GM21528 (cell line): ENCODE measurements at regions not wholly inside any gene's neighbourhood (a gene's known extent, or its start where the extent isn't known, plus 50 kb on each side); places are given as distances from the start of the nearest gene placed in this dataset.
"Not testable (repeated sequence)": the region's sequence is repeated elsewhere in the genome, so short reads cannot be mapped to it uniquely, and the experiment has no call there.

Experiments
- ATAC-seq: cut with Tn5 transposase; IDR thresholded peaks from one replicate; pipeline ENCODE4 v1.9.1; 2021; ENCODE audit warnings: mild to moderate bottlenecking, moderate library complexity; ENCODE audit not compliant: unreplicated experiment, low FRiP score

DNA sequence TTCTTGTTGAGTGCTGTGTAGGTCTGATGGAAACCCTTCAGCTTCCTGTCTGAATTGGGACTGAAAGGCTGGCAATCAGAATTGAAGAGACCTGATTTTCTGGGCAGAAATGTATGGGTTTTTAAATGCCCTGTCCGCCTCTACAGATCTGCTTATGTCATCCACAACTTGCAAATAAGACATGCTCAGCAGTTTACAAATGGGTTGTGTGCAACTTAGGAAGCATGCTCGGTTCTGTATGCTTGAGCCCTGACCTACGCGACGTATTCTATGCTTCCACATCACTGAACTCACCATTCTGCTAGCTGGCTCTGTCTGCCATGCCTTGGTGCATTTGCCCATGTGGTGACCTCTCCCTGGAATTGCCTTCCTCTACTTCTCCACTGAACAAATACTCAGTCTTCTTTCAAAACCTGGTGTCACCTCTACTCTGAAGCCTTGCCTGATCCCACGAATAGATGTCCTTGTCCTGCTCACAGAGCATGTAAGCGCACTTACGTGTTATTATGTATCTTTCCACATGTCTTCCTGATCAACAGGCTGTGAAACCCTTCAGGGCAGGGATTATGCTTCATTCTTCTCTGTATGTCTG is 194.2 kb downstream of the ERCC6L2 start:
- no peak for ATAC-seq

DNA sequence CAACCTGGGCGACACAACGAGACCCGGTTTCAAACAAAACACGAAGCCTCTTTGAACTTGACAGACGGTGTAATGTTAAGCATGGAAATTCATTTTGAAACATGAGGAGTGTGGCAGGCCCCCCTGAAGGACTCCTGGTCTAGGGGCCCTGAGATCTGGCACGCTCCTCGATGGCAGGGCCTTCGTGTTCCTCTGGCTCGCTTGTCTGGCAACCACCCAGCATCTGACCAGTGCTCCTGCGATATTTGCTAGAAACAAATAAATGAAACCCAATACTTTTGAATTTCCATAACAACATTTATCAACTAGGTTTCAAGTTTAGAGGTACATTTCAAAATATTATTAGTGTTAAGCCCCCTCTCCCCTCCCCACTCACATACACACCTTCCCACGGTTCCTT is 193.0 kb downstream of the ERCC6L2 start:
- ATAC-seq: no peak

DNA sequence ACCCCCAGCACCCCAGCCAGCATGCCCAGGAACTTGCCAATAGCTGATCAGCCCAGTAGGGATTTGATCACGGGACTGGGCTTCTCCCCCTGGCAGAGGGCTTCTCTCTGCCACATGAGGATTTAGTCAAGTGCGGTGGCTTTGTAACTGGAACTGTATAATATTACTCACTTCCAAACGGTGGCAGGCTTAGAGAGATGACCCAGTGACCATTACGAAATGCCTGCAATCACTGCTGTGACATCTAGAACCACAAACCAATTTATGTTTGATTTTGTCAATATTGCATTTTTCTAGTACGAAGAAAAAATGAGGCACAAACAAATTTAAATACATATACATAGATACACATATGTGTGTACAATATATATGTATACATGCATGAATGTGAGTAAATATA is 192.1 kb downstream of the ERCC6L2 start:
- ATAC-seq: no peak

DNA sequence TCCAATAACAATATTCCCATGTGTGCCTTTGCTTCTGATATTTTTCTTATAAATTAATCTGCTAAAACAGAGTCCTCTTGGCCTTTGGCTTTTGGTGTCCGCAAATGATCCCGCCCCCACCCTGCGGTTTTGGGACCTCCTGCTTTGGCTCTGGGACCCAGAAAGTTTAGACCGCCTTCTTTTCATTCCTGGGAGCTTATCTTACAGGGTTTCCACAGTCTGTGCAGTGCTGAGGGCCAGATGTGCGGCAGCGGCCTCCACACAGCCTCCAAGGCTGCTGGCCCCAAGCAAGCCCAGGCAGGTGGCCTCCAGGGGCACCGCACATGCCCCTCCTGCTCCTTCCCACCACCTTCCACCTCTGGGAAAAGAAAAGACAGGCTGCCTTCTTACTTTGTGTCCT is 191.5 kb downstream of the ERCC6L2 start:
- no peak for ATAC-seq

DNA sequence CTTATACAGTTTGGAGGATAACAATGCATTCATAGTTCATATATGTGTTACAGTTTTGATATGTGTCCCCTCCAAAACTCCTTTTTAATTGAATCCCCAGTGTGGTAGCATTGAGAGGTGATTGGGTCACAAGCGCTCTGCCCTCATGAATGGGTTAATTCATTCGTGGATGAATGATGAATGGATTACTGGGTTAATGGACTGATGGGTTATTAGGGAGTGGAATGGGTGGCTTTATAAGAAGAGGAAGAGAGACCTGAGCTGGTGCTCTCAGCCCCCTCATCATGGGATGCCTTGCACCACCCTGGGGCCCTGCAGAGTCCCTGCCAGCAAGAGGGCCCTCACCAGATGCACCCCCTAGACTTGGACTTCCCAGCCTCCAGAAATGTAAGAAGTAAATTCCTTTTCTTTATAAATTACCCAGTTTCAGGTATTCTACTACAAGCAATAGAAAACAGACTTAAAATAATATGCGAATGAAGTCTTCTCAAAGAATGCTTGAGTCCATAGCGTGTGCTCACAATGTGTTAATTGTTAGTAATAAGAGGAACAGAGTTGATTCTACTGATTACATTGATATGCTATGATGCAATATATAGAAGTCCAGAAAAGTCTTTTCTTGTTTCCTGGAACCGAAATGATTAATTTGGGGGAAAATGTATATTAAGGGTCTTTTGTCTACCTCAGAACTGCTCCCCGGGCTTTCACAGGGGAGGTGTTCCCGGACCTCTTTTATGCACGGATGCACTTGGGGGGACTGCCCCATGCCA is 190.2 kb downstream of the ERCC6L2 start:
- no peak for ATAC-seq

DNA sequence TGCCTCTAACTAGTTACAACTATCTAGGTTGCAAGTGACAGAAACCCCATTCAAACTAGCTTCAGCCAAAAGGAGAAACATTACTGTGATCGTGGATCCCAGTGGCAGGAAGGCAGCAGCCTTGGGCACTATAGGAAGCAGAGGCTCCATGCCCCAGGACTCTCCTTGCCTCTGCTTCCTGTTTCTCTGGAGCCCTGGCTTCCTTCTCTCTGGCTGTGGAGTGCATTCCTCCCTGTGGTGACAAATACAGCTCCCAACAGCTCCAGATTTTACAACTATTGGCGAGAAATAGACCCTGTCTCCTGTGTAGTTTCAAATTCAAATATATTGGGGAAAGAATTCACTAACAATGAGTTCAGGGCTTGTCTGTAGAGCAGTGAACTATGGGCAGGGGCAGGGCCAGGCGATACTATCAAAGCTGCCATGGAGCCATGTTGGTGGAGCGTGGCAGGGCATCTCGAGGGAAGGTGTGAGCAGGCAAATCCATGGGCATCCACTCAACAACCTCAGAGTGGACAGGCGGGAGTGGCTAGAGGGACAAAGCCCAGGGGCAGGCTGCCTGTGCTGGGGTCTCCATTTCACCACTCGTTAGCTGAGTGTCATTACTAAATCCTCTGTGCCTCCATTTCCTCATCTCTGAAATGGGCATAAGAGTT is 189.5 kb downstream of the ERCC6L2 start:
- ATAC-seq: no peak

DNA sequence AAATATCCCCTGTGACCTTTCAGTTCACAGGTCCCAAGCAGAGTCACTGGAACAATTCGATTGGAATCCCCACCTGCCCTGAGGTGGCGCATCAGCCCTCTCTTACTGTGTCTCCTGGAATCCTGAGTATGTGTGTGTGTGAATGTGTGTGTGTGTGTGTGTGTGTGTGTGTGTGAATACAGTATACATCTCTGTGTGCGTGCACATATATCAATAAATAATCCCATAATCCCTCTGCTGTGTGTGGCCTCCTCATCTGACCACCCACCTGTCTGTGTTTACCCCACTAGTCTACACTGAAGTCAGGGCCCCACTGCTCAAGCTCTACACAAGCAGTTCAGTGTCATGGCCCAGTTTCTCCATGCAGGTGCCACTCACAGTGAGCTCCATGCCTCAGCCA is 187.4 kb downstream of the ERCC6L2 start:
- ATAC-seq: no peak

DNA sequence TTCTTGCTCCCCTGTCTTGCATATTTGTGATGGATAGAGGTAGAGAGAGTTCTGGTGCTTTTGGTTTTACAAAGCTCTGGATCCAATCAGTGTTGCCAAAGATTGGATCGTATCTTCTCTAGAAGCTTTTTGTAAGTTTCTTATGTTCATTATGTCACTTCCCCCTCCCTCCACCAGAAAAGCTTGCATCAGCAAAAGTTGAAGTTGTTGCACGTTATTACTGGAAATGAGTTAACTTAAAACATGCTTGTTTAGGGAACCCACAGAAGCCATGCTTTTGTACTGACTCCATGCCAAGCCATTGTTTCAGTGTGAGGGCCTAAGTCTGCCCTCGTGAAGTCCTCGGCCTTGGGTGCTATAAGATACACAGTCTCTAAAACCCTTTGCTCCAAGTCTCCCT is 186.5 kb downstream of the ERCC6L2 start:
- no peak for ATAC-seq

DNA sequence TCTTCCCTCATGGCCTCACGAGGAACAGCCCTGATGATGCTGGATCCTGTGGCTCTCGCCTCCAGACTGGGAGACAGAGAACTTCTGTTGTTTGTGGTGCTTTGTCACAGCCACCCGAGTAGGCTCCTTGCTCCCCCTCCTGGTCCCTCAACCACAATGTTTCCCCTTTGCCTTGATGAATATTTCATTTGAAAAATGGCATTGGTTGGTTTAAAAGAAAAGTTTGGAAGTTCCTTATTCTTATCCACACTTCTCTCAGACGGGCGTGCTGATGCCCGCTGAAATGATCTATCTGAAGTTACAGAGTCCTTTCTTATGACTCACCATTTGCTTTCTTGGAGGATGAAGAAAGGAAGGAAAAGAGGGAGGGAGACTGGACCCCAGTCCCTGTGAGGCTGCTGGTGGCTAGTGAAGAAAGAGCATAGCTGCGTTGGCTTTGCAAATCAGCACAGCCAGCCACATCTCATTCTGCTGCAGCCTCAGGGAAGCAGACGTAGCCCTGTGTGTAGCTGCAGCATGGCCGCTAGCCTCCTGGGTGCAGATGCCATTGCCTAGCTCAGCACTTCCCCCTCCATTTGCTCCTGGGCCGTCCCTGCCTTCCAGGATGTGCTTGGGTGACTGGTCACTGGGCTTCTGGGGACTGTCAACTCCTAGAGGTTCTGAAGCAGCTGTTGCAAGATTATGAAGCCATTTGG is 185.9 kb downstream of the ERCC6L2 start:
- ATAC-seq: no peak

DNA sequence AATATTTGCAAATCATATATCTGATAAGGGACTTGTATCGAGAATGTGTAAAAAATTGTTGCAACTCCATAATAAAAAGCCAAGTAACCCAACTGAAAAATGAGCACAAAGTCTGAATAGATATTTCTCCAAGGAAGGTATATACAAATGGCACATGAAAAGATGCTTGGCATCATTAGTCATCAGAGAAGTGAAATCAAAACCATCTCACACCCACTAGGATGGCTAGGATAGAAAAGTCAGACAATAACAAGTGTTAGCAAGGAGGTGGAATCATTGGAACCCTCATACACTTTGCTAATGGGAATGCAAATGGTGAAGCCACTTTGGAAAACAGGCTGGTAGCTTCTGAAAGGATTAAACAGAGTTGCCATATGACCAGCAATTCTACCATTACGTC is 182.7 kb downstream of the ERCC6L2 start:
- no peak for ATAC-seq

DNA sequence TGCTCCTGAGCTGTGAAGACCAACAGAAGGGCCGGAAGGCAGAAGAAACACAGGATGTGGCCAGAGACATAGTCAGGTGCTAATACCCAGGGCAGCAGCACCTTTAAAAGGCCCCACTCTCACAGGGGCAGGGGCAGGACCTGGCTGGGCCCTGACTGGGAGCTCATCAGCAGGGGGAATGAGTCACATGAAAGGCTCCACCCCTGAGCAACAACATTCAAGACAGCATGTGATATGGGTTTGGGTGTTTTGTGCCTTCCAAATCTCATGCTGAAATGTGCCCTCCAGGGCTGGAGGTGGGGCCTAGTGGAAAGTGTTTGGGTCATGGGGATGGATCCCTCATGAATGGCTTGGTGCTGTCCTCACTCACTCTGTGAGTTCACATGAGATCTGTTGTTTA is 181.7 kb downstream of the ERCC6L2 start:
- ATAC-seq: no peak

DNA sequence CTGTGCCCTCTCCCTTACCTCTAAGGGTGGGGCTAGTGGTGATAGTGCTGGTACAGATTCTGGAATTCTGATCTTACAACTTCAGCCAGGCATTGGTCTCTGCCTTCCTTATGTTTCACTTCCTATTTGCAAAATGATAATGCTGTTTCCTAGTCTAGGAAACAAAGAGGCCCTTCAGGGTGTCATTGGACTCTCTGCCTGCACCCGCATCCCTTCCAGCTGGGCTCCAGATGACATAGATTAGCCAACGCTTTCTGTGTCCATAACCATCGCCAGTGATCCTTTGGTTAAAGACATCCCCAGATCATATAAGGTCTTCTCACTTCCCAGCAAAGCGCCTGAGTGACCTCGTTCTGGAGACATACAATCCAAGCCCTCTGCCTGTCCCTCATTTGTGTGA is 180.7 kb downstream of the ERCC6L2 start:
- no peak for ATAC-seq

DNA sequence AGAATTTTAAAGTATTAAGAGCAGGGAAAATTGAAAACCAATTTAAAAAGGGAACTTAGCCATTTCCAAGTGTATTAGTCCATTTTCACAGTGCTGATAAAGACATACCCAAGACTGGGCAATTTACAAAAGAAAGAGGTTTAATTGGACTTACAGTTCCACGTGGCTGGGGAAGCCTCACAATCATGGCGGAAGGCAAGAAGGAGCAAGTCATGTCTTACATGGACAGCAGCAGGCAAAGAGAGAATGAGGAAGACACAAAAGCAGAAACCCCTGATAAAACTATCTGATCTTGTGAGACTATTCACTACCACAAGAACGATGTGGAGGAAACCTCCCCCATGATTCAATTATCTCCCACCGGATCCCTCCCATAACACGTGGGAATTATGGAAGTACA is 178.8 kb downstream of the ERCC6L2 start:
- ATAC-seq: not testable (repeated sequence)

DNA sequence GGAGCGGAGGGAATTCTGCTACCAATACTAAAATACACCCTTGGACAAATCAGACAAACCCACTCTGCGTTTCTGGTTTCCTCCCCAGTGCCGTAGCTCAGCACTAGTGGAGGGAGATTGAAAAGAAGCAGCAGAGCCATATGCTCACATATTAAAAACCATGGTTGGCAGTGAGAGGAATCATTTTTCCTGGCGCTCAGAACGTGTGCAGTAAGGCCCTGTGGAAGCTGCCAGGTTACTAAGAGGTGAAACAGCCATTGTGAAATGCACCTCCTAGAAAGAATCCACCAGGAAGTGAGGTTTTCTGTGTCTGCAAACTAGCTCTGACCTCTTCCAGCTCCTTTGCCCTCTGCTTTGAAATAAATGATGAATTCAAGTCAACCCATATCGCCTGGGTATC is 177.2 kb downstream of the ERCC6L2 start:
- ATAC-seq: no peak

DNA sequence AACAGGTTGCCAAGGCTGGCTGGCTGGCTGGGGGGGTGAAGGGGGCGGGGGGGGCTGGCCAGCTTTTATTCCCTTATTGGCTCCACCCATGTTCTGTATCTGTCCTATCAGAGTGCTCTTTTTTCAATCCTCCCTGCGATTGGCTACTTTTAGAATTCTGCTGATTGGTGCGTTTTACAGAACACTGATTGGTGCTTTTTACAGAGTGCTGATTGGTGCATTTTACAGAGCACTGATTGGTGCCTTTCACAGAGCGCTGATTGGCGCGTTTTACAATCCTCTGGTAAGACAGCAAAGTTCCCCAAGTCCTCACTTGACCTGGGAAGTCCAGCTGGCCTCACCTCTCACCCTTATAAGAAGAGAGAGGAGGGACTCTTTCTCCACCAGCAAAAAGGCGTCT is 175.9 kb downstream of the ERCC6L2 start:
- no peak for ATAC-seq

DNA sequence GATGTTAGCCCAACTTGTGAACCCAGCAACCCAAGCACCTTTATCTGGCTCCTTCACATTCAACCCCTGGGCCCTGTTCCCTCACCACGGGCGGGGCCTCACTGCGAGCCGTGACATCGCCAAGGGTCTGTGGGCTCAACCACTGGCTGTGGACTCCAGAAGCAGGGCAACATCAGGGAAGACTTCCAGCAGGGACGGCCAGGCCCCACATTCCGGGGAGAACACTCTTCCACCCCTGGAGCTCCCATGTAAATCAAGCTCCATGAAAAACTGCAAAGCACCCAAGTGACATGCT is 175.3 kb downstream of the ERCC6L2 start:
- no peak for ATAC-seq

DNA sequence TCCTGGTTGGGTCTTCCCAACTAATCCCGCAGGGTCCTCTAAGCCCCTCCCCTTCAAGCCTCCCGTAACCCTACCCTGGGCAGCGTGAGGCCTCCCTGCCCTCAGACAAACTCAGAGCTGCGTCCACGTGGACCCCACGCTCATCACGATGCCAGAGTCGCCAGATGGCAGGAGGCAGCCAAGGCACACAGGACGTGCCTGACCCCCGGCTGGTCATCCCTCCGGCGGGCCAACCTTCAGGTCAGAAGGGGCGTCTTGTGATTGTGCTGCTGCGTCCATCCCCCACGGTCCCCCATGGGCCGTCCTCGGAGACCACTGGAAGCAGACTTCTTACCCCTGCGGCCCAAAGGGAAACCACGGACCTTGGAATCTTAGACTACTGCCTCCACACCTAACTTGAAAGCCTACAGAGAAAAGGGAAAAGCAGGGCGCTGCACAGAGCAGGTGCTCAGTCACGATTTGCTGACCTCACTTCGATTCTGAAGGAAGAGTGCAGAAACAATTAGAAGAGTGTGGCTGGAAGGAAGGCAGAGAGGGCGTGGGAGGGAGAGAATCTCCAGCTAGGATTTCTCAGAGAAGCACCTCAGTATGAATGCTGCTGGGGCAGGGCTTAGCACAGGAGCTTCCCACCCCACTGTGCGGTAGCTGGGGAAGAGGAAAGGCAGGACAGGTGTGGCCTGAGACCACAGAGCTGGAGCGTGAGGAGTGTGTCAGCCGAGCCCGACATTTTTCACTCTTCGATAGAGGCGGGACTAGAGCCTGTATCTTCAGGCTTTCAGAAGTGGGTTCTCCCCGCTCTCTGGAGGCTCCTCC is 174.8 kb downstream of the ERCC6L2 start:
- no peak for ATAC-seq

DNA sequence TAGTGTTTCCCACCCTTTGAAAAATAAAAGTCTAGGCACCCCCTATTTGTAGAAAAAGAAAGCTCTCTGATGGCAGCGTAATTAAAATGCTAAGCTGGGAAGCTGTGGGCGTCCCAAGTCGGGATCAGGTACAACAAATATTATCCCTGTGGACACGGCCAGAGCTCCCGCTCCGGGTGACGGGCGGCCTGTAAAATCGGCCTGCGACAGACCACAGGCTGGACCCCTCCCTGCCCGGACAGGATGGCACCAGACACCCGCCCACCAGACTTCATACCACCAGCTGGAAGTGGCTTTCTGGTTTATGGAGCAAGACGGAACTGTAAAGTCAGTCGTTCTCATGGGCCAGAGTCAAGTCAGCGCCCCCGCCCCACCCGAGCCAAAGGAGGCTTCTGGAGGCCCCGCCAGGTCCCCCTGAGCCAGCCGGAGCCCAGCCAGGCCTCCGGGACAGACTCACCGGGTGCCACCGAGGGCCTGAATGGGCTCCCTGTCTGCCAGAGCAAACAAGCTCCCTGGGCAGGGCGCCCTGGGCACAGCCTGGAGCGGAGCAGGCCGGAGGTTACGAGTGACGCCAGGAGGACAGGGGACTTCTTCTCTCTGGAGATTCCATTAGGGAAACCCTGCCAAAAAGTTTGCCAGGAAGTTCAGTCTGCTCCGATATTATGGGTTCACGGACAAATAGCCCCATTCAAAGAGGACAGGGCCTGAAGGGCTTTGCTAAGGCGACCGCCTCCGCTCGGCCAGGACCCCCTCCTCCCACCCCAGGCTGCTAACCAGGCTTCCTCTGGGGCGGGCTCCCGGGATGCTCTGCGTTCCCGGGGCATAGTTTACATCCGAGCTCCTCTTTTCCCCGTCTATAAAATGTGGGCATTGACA is 173.7 kb downstream of the ERCC6L2 start:
- no peak for ATAC-seq

DNA sequence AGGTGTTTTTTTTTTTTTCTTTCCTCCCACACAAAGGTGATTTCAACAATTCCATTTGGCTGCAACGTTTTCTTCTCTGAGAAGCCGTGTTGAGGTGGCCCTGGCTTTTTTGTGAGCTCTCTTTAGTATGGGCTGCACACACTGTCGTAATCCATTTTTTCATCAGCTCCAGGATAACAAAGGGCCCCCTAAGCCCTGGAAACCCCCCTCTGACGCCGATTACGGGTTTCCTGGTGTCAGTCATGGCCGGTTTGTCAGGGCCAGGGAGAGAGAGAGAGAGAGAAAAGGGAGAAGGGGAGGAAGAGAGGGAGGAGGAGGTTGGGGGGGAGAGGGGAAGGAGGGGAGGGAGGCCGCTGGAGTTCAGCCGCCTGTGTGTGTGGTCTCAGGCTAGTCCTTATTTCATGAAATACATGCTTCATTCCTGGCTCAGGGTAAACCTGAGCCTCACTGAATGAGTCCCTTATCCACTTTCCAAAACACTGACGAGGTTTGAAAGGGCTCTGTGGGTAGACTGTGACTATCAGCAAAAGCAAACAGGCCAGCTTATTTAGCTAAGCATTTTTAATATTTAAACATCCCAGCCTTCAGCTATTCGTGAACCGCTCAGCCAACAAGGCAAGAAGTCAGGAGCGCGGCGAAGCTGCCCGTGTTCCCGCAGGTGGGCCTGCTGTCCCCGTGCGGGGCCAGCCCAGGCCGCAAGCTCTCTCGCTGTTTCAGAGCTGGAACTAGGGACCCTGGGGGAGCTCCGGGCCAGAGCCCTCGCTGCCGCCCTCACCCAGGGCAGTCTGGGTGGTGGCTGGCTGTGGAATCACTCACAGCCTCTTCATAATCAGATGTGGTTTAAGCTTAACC is 172.8 kb downstream of the ERCC6L2 start:
- no peak for ATAC-seq
